GM21528 (cell line): ENCODE measurements at regions not wholly inside any gene's neighbourhood (a gene's known extent, or its start where the extent isn't known, plus 50 kb on each side); places are given as distances from the start of the nearest gene placed in this dataset.
"Not testable (repeated sequence)": the region's sequence is repeated elsewhere in the genome, so short reads cannot be mapped to it uniquely, and the experiment has no call there.

Experiments
- ATAC-seq: cut with Tn5 transposase; IDR thresholded peaks from one replicate; pipeline ENCODE4 v1.9.1; 2021; ENCODE audit warnings: mild to moderate bottlenecking, moderate library complexity; ENCODE audit not compliant: unreplicated experiment, low FRiP score

DNA sequence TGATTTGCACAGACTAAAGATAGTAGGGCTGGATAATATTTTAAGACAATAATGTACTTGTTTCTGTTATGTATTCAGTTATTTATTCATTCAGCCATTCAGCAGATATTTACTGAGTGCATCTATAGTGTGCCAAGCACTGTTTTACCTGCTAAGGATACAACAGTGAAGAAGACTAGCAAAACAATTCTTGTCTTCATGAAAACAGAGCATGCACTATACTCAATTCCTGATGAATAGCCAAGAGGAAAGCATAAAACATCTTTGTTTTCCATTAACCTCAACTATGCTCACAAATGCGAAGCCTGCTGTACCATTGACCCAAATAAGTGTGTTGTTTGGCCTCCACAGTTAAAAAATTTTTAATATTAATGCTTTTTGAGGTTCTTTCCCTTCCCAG, 436.7 kb downstream of the BCKDHB start:
- ATAC-seq: no peak

DNA sequence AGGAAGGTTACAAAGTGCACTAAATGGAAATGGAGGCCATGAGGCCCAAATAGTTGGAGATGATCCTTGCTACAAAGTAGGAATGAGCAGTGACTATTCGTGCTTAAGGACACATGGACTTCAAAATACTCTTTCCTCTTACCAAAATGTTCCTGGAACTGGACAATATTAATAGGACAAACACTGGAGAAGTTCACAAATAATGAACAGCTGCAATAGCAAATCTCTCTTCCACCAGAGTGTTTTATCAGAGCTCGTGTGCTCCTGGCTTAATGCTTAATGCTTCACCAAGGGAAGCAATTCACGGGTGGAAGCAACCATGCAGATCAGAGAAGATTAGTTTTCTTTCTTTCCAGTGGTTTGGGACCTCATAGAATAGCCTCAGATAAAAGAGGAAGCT, 435.4 kb downstream of the BCKDHB start:
- no peak for ATAC-seq

- ATAC-seq: no peak
Observed at GRCh38 chr6:80541181-80541580, 434.7 kb downstream of the BCKDHB start.

GRCh38 chr6:80540700-80541099, 434.2 kb downstream of the BCKDHB start:
- ATAC-seq: no peak

- no peak for ATAC-seq
Observed at GRCh38 chr6:80537118-80537972, 430.9 kb downstream of the BCKDHB start.

DNA sequence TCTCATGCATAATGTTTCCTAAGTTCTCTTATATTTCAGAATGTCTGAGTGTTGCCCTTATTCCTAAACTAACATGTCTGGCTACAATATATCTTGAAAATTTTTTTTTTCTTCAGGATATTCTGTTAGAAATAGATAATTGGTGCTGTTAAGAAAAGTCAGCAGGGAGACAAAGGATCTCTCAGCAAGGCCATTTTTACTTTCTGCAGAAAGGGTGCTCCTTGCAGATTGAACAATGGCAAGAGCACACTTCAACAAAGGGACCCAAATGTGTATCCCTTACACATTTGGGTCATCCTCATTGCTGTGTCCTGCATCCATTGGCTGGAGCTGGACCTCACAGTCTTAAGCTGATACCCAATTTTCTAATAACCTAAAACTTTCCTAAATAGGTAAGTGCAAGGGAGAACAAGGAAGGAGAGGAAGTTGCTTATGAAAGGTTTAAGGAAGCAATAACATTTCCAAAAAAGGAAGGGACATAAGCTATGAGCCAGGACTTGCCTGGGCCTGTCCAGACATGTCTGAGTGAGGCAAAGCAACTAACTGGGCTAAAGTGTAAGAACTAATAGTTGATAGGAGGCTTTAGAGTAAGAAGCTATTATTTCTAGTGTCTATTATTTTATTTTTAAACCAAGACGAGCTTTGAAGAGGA, 429.6 kb downstream of the BCKDHB start:
- no peak for ATAC-seq

DNA sequence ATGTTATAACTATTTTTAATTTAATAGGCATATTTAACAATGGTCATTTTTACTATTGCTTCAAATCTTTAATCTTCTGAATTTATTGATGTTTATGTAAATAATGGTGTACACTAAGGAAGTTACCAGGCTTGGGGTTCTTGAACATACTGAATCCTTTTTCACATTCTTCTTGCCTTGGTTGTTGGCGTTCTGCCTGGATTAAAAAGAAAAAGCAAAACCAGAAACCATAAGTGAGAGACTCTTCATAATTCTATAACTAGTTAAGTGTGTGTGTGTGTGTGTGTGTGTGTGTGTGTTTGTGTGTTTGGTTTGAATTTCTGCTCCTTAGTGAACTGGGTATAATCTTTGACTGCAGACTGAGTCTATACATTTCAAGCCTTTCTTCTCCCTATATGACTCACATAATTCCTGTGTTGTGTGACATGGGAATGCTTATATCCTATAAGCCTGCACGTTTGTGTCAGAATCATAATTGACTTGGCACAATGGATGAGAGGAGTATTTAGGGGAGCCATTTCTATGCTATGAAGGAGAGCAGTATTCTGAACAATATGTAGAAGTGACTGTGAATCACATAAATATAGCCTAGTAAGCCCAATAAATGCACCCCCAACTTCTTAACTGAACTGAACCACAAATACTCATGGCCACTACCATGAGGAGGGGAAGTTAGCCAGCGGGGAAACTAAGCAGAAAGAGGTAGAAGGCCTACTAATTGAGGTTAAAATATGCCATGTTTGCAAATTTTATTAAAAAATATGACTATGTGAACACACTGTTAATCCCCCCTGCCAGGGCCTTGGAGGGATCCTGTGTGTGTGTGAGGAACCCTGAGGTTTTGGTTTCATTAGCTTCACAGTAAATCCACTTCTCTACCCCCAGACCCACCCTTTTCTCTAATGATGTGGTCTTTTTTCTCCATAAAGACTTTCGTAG, 425.5 kb downstream of the BCKDHB start:
- no peak for ATAC-seq

GRCh38 chr6:80530103-80530502, 423.6 kb downstream of the BCKDHB start:
- ATAC-seq: no peak

DNA sequence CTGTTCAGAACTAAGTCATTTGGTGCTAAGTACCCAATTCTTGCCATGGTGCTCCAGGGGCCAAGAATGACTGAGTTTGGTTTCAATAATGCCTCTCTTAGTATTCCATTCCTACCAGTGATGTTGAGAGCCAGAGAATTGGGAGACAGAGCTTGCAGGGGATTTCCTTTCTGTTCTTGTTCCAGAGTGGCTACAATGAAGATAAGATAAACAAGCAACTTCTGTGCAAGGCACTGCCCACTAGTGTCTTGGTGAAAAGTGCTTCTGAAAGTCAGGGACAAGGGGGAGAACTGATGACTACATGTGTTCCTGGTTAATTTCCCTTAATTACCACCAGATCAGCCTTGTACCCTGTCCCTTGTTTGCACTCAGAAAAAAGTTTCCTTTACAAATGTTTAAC, 421.6 kb downstream of the BCKDHB start:
- no peak for ATAC-seq

- ATAC-seq: no peak
Observed at GRCh38 chr6:80527552-80528052, 421.1 kb downstream of the BCKDHB start.

DNA sequence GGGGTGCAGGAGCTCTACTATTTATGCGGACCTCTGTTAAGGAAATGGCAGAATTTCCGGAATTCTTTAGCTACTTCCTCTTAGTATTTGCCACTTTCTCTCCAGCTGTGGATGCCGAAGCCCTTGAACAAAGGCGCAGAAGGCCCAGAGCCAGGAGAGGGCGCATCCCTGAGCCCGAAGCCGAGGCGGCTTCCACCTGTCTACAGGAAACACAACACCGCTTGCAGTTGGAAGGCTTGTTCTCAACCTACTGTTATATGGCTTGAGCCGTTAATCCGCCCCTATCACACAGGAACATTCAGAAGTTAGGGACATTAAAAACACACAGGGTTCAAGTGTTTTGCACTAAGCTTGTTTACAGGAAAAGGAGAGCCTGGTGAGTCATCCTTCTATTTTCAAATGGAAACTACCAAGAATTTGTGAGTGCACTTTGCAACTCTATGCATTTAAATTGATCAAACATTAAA, 417.1 kb downstream of the BCKDHB start:
- no peak for ATAC-seq

GRCh38 chr6:80523010-80523409, 416.5 kb downstream of the BCKDHB start:
- ATAC-seq: no peak

DNA sequence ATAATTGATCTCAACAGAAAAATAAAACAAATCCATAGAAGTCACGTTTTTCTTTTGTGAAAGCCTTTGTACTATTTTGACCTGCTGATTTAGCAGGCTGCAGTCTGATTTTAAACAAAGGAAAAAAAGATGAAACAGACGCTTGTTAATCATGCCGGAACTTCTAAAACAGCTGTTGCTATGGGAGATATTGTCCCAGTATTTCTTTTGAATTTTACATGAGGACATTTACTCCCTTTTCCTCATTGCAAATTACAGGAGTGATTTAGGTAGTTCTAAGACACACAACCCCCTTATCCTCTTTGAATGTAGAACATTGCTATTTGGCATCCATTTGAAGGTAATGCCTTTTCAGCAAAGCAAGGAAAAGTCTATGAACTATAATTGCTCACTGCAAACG, 416.1 kb downstream of the BCKDHB start:
- ATAC-seq: no peak

GRCh38 chr6:80519811-80520594, 413.5 kb downstream of the BCKDHB start:
- ATAC-seq: no peak

DNA sequence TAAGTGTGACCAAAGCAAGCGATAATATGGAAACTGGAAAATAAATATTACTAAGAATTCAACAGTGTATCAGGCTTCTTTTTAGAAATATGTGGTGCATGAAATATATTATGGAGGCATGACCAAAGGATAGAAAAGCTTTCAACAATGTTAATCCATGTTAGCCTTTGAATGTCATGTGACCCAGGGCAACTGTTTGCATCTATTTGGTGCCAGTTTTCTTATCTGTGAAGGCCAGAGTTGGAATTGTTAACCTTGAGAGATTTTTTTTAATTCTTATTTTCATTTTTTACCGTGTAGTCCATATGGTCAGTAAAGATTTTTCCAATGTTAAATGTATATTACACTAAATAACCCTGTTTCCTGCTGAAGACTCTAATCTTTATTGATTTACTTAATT, 411.1 kb downstream of the BCKDHB start:
- no peak for ATAC-seq

DNA sequence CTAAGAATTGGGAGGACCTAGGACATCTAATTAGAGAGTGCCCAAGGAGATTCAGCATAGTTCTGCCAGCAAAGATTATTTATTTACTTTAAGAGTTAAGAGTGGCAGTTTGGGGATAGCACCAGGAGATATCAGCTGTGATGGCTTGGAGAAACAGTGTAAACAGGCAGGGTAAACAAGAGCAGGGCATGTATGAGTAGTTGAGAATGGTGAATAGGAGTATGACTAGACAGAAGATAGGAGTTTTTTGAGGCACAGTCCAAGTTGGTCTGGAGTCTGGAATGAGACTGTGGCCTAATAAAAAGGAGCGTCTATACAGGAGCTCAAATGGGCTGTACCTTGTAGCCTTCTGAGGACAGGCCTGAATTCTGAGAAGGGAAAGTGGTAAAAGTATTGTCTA, 404.1 kb downstream of the BCKDHB start:
- ATAC-seq: not testable (repeated sequence)

DNA sequence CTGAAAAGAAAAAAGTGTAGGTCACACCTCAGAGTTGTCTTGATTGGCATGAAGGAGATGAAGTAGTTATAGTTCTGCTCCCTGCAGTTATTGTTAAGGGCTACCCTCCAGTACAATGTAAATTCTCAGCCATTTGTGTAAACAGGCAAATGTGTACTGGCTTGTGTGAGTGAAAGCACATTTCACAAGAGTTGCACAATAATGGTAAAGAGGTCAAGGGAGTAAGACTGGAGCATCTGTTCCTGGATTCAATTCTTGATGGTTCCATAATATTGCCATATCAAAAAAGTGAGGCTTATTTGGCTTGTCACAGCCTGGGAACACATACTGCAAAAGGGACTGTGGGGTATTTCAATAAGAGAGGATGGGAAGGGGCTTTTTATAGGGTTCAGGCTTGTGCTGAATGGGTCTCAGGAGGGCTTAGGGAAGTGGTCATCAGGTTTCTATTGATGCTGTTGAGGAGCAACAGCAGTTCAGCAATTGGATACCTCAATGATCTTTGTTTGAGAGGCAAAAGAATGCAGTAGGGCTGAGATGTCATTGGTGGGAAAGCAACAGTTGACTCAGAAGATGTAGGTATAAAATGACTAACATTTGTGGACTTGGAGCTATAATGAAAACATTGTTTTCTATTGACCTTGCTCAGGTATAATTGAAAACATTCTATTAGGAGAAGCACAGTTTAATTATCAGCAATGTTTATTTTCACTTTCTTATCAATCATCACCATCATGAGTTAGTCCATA, 402.6 kb downstream of the BCKDHB start:
- ATAC-seq: no peak

DNA sequence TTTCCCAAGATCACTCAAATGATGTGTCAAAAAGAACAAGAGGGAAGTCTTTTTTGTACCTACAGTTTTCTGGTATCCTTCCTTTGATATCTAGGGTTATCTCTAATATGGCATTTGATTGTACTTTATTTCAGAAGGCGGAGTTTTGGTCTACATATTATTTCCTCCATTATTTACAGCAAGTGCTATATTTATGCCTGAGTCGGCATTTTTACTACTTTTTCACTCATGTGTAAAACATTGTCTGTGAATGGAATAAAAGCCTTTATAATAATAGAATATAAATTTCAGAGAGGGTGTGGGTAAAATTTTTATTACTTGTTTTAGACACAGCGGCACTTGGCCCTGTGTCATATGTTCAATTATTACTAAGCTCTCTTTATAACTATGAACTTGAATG, 398.4 kb downstream of the BCKDHB start:
- ATAC-seq: no peak

DNA sequence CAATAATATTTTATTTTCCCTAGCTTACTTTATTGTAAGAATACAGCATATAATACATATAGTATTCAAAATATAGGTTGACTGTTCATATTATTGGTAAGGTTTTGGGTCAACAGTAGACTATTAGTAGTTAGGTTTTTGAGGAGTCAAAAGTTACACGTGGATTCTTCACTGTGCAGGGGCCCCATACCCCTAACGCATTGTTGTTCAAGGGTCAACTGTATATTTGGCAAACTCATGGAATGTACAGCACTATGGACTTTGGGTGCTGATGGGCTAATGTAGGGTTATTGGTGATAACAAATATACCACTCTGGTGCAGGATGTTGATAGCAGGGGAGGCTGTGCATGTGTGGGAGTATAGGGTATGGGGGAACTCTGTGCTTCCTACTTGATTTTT, 397.2 kb downstream of the BCKDHB start:
- ATAC-seq: no peak
